SH-SY5Y (cell line): ENCODE measurements at regions not wholly inside any gene's neighbourhood (a gene's known extent, or its start where the extent isn't known, plus 50 kb on each side); places are given as distances from the start of the nearest gene placed in this dataset.

Experiments used
- GATA2 ChIP-seq: IDR thresholded peaks from 2 replicates; pipeline ENCODE4 v1.6.1; 2011; ENCODE audit warnings: mild to moderate bottlenecking, low read depth, low read length
- GATA3 ChIP-seq: IDR thresholded peaks from 2 replicates; pipeline ENCODE4 v1.6.1; 2011; ENCODE audit warnings: low read depth, mild to moderate bottlenecking, low read length, moderate library complexity

GRCh38 chrX:110414273-110414672 lies 55.6 kb downstream of the RTL9 start:
- TF ChIP-seq GATA2 (no peak), GATA3 (no peak)
